ENCODE measurements at regions not wholly inside any gene's neighbourhood (a gene's known extent, or its start where the extent isn't known, plus 50 kb on each side); places are given as distances from the start of the nearest gene placed in this dataset.

- TF ChIP-seq POLR2A (IDR thresholded peaks at IDR 0.05; ENCODE audit: low read depth), result no peak
- TF ChIP-seq CTCF (IDR thresholded peaks at IDR 0.05), result no peak
- no peak for TF ChIP-seq EP300 (IDR thresholded peaks at IDR 0.05)
These were observed 229.7 kb downstream of the ICE1 start for GRCh38 chr5:5652181-5652580.
